ENCODE measurements at regions not wholly inside any gene's neighbourhood (a gene's known extent, or its start where the extent isn't known, plus 50 kb on each side); places are given as distances from the start of the nearest gene placed in this dataset.

DNA sequence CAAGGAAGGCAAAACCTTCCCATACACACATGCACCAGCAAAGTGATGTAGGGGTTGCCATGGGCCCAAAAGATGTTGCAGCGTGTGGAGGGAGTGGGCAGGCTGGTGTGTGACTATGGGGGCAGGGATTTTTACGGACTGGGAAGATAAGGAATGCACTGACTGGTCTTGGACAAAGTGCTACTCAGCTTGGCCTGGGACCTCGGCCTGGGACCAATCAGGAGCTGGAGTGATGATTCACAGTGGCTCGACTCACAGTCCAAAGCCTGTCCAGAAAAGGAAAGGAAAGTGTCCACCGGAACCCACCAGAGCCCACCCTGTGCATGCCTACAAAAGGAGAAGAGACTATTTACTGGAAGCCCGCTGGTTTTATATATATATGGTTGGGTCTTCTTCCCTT, 567.0 kb upstream of the GNPDA2 start:
- TF ChIP-seq, protein P1, sequence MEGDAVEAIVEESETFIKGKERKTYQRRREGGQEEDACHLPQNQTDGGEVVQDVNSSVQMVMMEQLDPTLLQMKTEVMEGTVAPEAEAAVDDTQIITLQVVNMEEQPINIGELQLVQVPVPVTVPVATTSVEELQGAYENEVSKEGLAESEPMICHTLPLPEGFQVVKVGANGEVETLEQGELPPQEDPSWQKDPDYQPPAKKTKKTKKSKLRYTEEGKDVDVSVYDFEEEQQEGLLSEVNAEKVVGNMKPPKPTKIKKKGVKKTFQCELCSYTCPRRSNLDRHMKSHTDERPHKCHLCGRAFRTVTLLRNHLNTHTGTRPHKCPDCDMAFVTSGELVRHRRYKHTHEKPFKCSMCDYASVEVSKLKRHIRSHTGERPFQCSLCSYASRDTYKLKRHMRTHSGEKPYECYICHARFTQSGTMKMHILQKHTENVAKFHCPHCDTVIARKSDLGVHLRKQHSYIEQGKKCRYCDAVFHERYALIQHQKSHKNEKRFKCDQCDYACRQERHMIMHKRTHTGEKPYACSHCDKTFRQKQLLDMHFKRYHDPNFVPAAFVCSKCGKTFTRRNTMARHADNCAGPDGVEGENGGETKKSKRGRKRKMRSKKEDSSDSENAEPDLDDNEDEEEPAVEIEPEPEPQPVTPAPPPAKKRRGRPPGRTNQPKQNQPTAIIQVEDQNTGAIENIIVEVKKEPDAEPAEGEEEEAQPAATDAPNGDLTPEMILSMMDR (IDR thresholded peaks at IDR 0.05): no peak
- no peak for TF ChIP-seq POLR2A (IDR thresholded peaks at IDR 0.05)
